ENCODE measurements at regions not wholly inside any gene's neighbourhood (a gene's known extent, or its start where the extent isn't known, plus 50 kb on each side); places are given as distances from the start of the nearest gene placed in this dataset.

GRCh38 chr3:40843851-40844548 lies 319.2 kb downstream of the ZNF621 start:
- Histone ChIP-seq H3K4me1 (ENCODE audit: control insufficient read depth in 1 of 2, insufficient read depth in 2 of 2, low read length in 2 of 2) (no peaks in the 10 kb centered on the region), H3K79me2 (ENCODE audit: insufficient read depth, low read length) (no peaks in the 10 kb centered on the region), H3K4me3 (replicated peaks in 1 of 3; ENCODE audit: low read depth in 2 of 3, low read length in 3 of 3) (no peak overlapping the region), H3K4me2 (replicated peaks; ENCODE audit: extremely low read depth, low read length, poor library complexity, severe bottlenecking) (no peak overlapping the region), H3K9ac (ENCODE audit: insufficient read depth, low read length, poor library complexity, severe bottlenecking) (no peak overlapping the region), H3K27me3 (ENCODE audit: control insufficient read depth in 2 of 2, insufficient read depth in 2 of 2, low read length in 2 of 2) (no peaks in the 10 kb centered on the region), H3K36me3 (replicated peaks in 1 of 2; ENCODE audit: control insufficient read depth in 1 of 2, insufficient read depth in 2 of 2, low read length in 2 of 2) (no peaks in the 10 kb centered on the region), H3K9me3 (replicated peaks in 1 of 2; ENCODE audit: control insufficient read depth in 1 of 2, insufficient read depth in 1 of 2, low read length in 2 of 2) (peaks cover 0 to 6% of the 10 kb centered on the region in 2 donors), H4K20me1 (ENCODE audit: insufficient read depth, low read length) (no peaks in the 10 kb centered on the region), H3K27ac (ENCODE audit: low read depth in 1 of 2, low read length in 2 of 2) (no peak overlapping the region), H2AFZ (ENCODE audit: insufficient read depth, low read depth, low read length, poor library complexity, severe bottlenecking) (no peak overlapping the region)
- no peak for DNase-seq
- Mint-ChIP-seq H3K4me1 (no peaks in the 10 kb centered on the region), H3K4me3 (no peak overlapping the region), H3K9me3 (peaks cover 1 to 11% (median 6%) of the 10 kb centered on the region in 7 donors), H3K27me3 (ENCODE audit: low read depth in 3 of 3) (no peaks in the 10 kb centered on the region), H3K27ac (peak overlapping the region in 1 of 7 donors; percentile 6), H3K36me3 (no peaks in the 10 kb centered on the region)
- TF ChIP-seq CTCF (IDR thresholded peaks at IDR 0.05) = no peak
- 84% methylated on average over 4 of the region's 7 CpGs for WGBS (ENCODE audit: insufficient coverage)
- intact Hi-C loops (cut with micrococcal nuclease) = no loop called here

GRCh38 chr3:40844896-40845295 lies 320.1 kb downstream of the ZNF621 start:
- H3K4me3 ChIP-seq (replicated peaks in 1 of 3; ENCODE audit: low read depth in 2 of 3, low read length in 3 of 3) = no peak overlapping the region
- Mint-ChIP-seq H3K4me3 (no peak overlapping the region), H3K27ac (no peak overlapping the region), H3K9me3 (peaks cover 1 to 11% (median 6%) of the 10 kb centered on the region in 7 donors), H3K4me1 (no peaks in the 10 kb centered on the region), H3K27me3 (ENCODE audit: low read depth in 3 of 3) (no peaks in the 10 kb centered on the region), H3K36me3 (no peaks in the 10 kb centered on the region)
- H3K4me1 ChIP-seq (ENCODE audit: control insufficient read depth in 1 of 2, insufficient read depth in 2 of 2, low read length in 2 of 2) = no peaks in the 10 kb centered on the region
- H3K9ac ChIP-seq (ENCODE audit: insufficient read depth, low read length, poor library complexity, severe bottlenecking) = no peak overlapping the region
- intact Hi-C loops (cut with micrococcal nuclease) = no loop called here
- peaks cover 0 to 6% of the 10 kb centered on the region in 2 donors for H3K9me3 ChIP-seq (replicated peaks in 1 of 2; ENCODE audit: control insufficient read depth in 1 of 2, insufficient read depth in 1 of 2, low read length in 2 of 2)
- no peak for DNase-seq
- no peaks in the 10 kb centered on the region for H4K20me1 ChIP-seq (ENCODE audit: insufficient read depth, low read length)
- H3K27ac ChIP-seq (ENCODE audit: low read depth in 1 of 2, low read length in 2 of 2) = no peak overlapping the region
- H3K4me2 ChIP-seq (replicated peaks; ENCODE audit: extremely low read depth, low read length, poor library complexity, severe bottlenecking) = no peak overlapping the region
- WGBS (ENCODE audit: insufficient coverage) = 83% methylated on average over 1 of the region's 2 CpGs
- H3K27me3 ChIP-seq (ENCODE audit: control insufficient read depth in 2 of 2, insufficient read depth in 2 of 2, low read length in 2 of 2) = no peaks in the 10 kb centered on the region
- no peak overlapping the region for H2AFZ ChIP-seq (ENCODE audit: insufficient read depth, low read depth, low read length, poor library complexity, severe bottlenecking)
- H3K79me2 ChIP-seq (ENCODE audit: insufficient read depth, low read length) = no peaks in the 10 kb centered on the region
- no peaks in the 10 kb centered on the region for H3K36me3 ChIP-seq (replicated peaks in 1 of 2; ENCODE audit: control insufficient read depth in 1 of 2, insufficient read depth in 2 of 2, low read length in 2 of 2)
- no peak for TF ChIP-seq CTCF (IDR thresholded peaks at IDR 0.05)

Data from CD14-positive monocyte (primary cell).